A549 (cell line): ENCODE measurements at regions not wholly inside any gene's neighbourhood (a gene's known extent, or its start where the extent isn't known, plus 50 kb on each side); places are given as distances from the start of the nearest gene placed in this dataset.
A peak's percentile ranks its signal among the peaks of the same experiment; 100 is the strongest.

Source experiments
- ATAC-seq, 2 experiments: fragments of 200-7000 bp in 1 of 2; fragments of >200 bp in 1 of 2; cut with Nextera tagmentation in 1 of 2; cut with Tn5 transposase in 1 of 2; 3 replicates each; pipeline versions ENCODE4 v1.8.0 to v1.9.1; 2018 to 2020; ENCODE audit warnings: mild to moderate bottlenecking in 1 of 2, moderate library complexity in 1 of 2
- CTCF ChIA-PET: fragments of 300-600 bp; sonication (Branson Sonifier 250); formaldehyde crosslinking; extraction: SDS; loops from one replicate; lab custom pipeline; 2021; ENCODE audit warnings: antibody characterized with exemption, inconsistent platforms; lab: Yijun Ruan, JAX
- POLR2A ChIA-PET: fragments of 350-600 bp; formaldehyde crosslinking; extraction: SDS; loops from one replicate; lab custom pipeline; 2021; ENCODE audit warnings: antibody characterized with exemption, inconsistent platforms; lab: Yijun Ruan, JAX
- DNase-seq, 2 experiments: peaks; one replicate each; pipeline versions ENCODE4 v3.0.0 to v3.0.0-alpha.2; 2011 to 2016; ENCODE audit warnings: low read depth in 1 of 2, low spot score in 1 of 2
- FAIRE-seq: peaks from 2 replicates; lab custom pipeline; 2011; peaks lifted over from hg19 to GRCh38; lab: Jason Lieb, UNC
- H3K27ac ChIP-seq, 2 experiments: fragments of >200 bp; sonication (Bioruptor Twin); formaldehyde crosslinking; 3 replicates each; pipeline ENCODE4 v1.5.1; 2016 to 2017
- H3K4me1 ChIP-seq: fragments of >200 bp; sonication (Bioruptor Twin); formaldehyde crosslinking; 3 replicates; pipeline ENCODE4 v1.6.1; 2016
- H3K4me2 ChIP-seq: fragments of >200 bp; sonication (Bioruptor Twin); formaldehyde crosslinking; 3 replicates; pipeline ENCODE4 v1.6.1; 2016
- H3K4me3 ChIP-seq: fragments of >200 bp; sonication (Bioruptor Twin); formaldehyde crosslinking; 3 replicates; pipeline ENCODE4 v1.5.1; 2016
- H3K9me3 ChIP-seq: fragments of >200 bp; sonication (Bioruptor Twin); formaldehyde crosslinking; 3 replicates; pipeline ENCODE4 v1.6.1; 2016
- BHLHE40 ChIP-seq: IDR thresholded peaks from 2 replicates; pipeline ENCODE4 v1.6.1; 2012; ENCODE audit warnings: low read depth, low read length, inconsistent platforms
- CBX8 ChIP-seq: fragments of 200-600 bp; sonication (generic); IDR thresholded peaks from 2 replicates; pipeline ENCODE4 v1.6.1; 2016
- CHD2 ChIP-seq: fragments of 150-350 bp; IDR thresholded peaks from 2 replicates; pipeline ENCODE4 v1.6.1; 2014; ENCODE audit warnings: low read length; ENCODE audit not compliant: partially characterized antibody
- ESRRA ChIP-seq: fragments of 150-350 bp; IDR thresholded peaks from 2 replicates; pipeline ENCODE4 v1.6.1; 2014; ENCODE audit warnings: mild to moderate bottlenecking, low read length, borderline replicate concordance
- FOSL2 ChIP-seq, 2 experiments: fragments of 450-650 bp in 1 of 2; fragments of >200 bp in 1 of 2; sonication (Bioruptor Twin) in 1 of 2; formaldehyde crosslinking; IDR thresholded peaks; 2 replicates each; pipeline versions ENCODE4 v1.5.0 to v1.6.1; 2016 to 2020; ENCODE audit warnings: mild to moderate bottlenecking in 1 of 2, moderate library complexity in 1 of 2
- FOXS1 ChIP-seq: fragments of 250-450 bp; sonication (Bioruptor Pico); IDR thresholded peaks from 2 replicates; pipeline ENCODE4 v1.5.0; 2020; ENCODE audit warnings: mild to moderate bottlenecking, moderate library complexity
- GATA3 ChIP-seq: IDR thresholded peaks from 2 replicates; pipeline ENCODE4 v1.6.1; 2012; ENCODE audit warnings: borderline replicate concordance
- HDAC2 ChIP-seq: fragments of 200-600 bp; sonication (generic); IDR thresholded peaks from 2 replicates; pipeline ENCODE4 v1.6.1; 2016
- HOXB13 ChIP-seq: fragments of 250-450 bp; sonication (Bioruptor Pico); IDR thresholded peaks from 2 replicates; pipeline ENCODE4 v1.5.0; 2020; ENCODE audit warnings: low read depth, mild to moderate bottlenecking, moderate library complexity
- HOXB5 ChIP-seq: fragments of 250-450 bp; sonication (Bioruptor Pico); IDR thresholded peaks from 2 replicates; pipeline ENCODE4 v1.5.0; 2020; ENCODE audit warnings: mild to moderate bottlenecking, moderate library complexity
- KDM1A ChIP-seq: fragments of 200-600 bp; sonication (generic); IDR thresholded peaks from 2 replicates; pipeline ENCODE4 v1.6.1; 2016; ENCODE audit warnings: low read depth, mild to moderate bottlenecking
- KDM5A ChIP-seq: fragments of 200-600 bp; sonication (generic); IDR thresholded peaks from 2 replicates; pipeline ENCODE4 v1.6.1; 2016; ENCODE audit warnings: antibody characterized with exemption, mild to moderate bottlenecking
- PHF8 ChIP-seq: fragments of 200-600 bp; sonication (generic); IDR thresholded peaks from 2 replicates; pipeline ENCODE4 v1.6.1; 2016; ENCODE audit warnings: low read depth, mild to moderate bottlenecking, antibody characterized with exemption, moderate library complexity, borderline replicate concordance
- POLR2A ChIP-seq: IDR thresholded peaks from 2 replicates; pipeline ENCODE4 v1.6.1; 2012; ENCODE audit warnings: mild to moderate bottlenecking, low read length
- POLR2AphosphoS2 ChIP-seq: conservative IDR thresholded peaks from 2 replicates; pipeline ENCODE4 v1.6.1; 2012; ENCODE audit warnings: low read length, improper control_type of control experiment, inconsistent platforms
- RAD21 ChIP-seq, 2 experiments: fragments of >200 bp in 1 of 2; sonication (Bioruptor Twin) in 1 of 2; formaldehyde crosslinking in 1 of 2; IDR thresholded peaks in 1 of 2; conservative IDR thresholded peaks in 1 of 2; 2 replicates in 1 of 2; 3 replicates in 1 of 2; pipeline ENCODE4 v1.6.1; 2012 to 2018; ENCODE audit warnings: inconsistent platforms in 1 of 2
- RFX5 ChIP-seq: fragments of 450-650 bp; IDR thresholded peaks from 2 replicates; pipeline ENCODE4 v1.7.1; 2014; ENCODE audit warnings: antibody characterized with exemption, mild to moderate bottlenecking, moderate library complexity
- RNF2 ChIP-seq: fragments of 200-600 bp; sonication (generic); IDR thresholded peaks from 2 replicates; pipeline ENCODE4 v1.6.1; 2016; ENCODE audit warnings: low read depth, mild to moderate bottlenecking, antibody characterized with exemption, moderate library complexity, borderline replicate concordance
- SREBF2 ChIP-seq: fragments of 450-650 bp; IDR thresholded peaks from 2 replicates; pipeline ENCODE4 v1.6.1; 2014; ENCODE audit warnings: mild to moderate bottlenecking, moderate library complexity
- ZC3H11A ChIP-seq: fragments of 450-650 bp; IDR thresholded peaks from 2 replicates; pipeline ENCODE4 v1.6.1; 2014; ENCODE audit warnings: antibody characterized with exemption, mild to moderate bottlenecking
- ZNF302 ChIP-seq: fragments of 250-450 bp; sonication (Bioruptor Pico); IDR thresholded peaks from 2 replicates; pipeline ENCODE4 v1.9.0; 2021; ENCODE audit warnings: inconsistent platforms, mild to moderate bottlenecking, moderate library complexity
- ZSCAN20 ChIP-seq: fragments of 250-450 bp; sonication (Bioruptor Pico); IDR thresholded peaks from 2 replicates; pipeline ENCODE4 v1.8.0; 2022; ENCODE audit warnings: mild to moderate bottlenecking, moderate library complexity
- WGBS: methylation state at CpG from one replicate; pipeline ENCODE4 v1.1.6; 2017; ENCODE audit errors: missing lambda C conversion rate; 5-methylcytosine and 5-hydroxymethylcytosine counted together
- TF ChIP-seq, protein P1 (sequence below): fragments of 200-600 bp; sonication (generic); IDR thresholded peaks from 2 replicates; pipeline ENCODE4 v1.6.1; 2016; ENCODE audit warnings: antibody characterized with exemption, mild to moderate bottlenecking, moderate library complexity
- TF ChIP-seq, protein P2 (sequence below): IDR thresholded peaks from 2 replicates; pipeline ENCODE4 v1.6.1; 2012; ENCODE audit warnings: low read depth, borderline replicate concordance
- TF ChIP-seq, protein P3 (sequence below): fragments of >200 bp; sonication (Bioruptor Twin); formaldehyde crosslinking; IDR thresholded peaks from 2 replicates; pipeline ENCODE4 v1.6.1; 2016

DNA sequence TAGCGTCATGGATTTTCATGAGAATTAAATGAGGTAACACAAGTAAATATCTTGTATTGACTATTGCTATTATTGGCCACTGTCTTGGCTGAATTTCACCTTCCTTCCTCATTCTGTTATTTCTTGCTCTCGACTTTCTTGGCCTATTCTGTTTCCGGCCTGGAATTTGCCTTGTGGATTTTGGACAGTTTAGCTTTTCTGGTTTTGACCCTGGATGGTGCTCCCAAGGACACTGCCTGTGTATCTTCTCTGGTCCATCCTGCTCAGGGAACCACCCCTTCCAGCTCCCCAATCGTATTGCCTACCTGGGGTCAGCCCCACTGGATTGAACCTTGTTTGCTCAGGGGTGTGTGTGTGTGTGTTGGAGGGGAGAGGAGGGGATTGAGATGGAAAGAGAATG lies 376.2 kb upstream of the C2CD4B start:
- WGBS: 67% methylated on average over 4 of the region's 4 CpGs
- no peak for ATAC-seq
- no peak overlapping the region for H3K4me2 ChIP-seq
- POLR2A ChIA-PET: no interaction called here
- TF ChIP-seq ESRRA (no peak), HOXB13 (CRISPR knock-in tag) (no peak), ZSCAN20 (CRISPR knock-in tag) (no peak), BHLHE40 (no peak), FOXS1 (CRISPR knock-in tag) (no peak), ZNF302 (CRISPR knock-in tag) (no peak), GATA3 (no peak), HOXB5 (CRISPR knock-in tag) (no peak), POLR2A (no peak), SREBF2 (no peak), RFX5 (no peak), KDM5A (no peak), RNF2 (no peak), FOSL2 (IDR thresholded peaks at IDR 0.05) (no peak), FOSL2 (CRISPR knock-in tag; IDR thresholded peaks at IDR 0.05) (no peak)
- TF ChIP-seq, protein P1, sequence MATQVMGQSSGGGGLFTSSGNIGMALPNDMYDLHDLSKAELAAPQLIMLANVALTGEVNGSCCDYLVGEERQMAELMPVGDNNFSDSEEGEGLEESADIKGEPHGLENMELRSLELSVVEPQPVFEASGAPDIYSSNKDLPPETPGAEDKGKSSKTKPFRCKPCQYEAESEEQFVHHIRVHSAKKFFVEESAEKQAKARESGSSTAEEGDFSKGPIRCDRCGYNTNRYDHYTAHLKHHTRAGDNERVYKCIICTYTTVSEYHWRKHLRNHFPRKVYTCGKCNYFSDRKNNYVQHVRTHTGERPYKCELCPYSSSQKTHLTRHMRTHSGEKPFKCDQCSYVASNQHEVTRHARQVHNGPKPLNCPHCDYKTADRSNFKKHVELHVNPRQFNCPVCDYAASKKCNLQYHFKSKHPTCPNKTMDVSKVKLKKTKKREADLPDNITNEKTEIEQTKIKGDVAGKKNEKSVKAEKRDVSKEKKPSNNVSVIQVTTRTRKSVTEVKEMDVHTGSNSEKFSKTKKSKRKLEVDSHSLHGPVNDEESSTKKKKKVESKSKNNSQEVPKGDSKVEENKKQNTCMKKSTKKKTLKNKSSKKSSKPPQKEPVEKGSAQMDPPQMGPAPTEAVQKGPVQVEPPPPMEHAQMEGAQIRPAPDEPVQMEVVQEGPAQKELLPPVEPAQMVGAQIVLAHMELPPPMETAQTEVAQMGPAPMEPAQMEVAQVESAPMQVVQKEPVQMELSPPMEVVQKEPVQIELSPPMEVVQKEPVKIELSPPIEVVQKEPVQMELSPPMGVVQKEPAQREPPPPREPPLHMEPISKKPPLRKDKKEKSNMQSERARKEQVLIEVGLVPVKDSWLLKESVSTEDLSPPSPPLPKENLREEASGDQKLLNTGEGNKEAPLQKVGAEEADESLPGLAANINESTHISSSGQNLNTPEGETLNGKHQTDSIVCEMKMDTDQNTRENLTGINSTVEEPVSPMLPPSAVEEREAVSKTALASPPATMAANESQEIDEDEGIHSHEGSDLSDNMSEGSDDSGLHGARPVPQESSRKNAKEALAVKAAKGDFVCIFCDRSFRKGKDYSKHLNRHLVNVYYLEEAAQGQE: no peak
- TF ChIP-seq, protein P2, sequence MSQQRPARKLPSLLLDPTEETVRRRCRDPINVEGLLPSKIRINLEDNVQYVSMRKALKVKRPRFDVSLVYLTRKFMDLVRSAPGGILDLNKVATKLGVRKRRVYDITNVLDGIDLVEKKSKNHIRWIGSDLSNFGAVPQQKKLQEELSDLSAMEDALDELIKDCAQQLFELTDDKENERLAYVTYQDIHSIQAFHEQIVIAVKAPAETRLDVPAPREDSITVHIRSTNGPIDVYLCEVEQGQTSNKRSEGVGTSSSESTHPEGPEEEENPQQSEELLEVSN: no peak
- H3K4me1 ChIP-seq: no peaks in the 10 kb centered on the region
- no peaks in the 10 kb centered on the region for H3K9me3 ChIP-seq
- H3K4me3 ChIP-seq: no peak overlapping the region
- CTCF ChIA-PET: interaction anchor here (0.8 to 1.3 kb wide), 2 partner anchors 9 to 19 kb away, joined by 3 read pairs; no protein-coding TSS in a partner anchor
- FAIRE-seq: peak; percentile 7
- no peak overlapping the region for H3K27ac ChIP-seq
- DNase-seq: no peak

DNA sequence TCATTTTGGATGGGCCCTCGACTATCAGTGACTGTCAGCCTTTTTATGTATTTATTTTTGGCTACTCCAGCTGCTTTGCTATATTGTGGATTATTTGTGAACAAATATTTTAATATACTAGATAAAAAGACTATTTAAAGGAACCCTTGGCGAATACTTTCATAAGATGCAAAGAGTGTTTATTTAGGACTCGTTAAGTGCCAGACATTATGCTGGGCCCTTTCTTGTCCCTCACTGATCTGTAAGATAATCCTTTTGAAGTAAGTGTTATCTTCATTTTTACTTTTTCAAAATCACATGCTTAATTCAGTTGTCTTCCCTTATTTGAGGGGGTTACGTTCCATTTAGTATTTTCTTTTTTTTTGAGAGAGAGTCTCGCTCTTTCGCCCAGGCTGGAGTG lies 376.8 kb upstream of the C2CD4B start:
- ATAC-seq (no peak), FAIRE-seq (no peak), DNase-seq (no peak)
- Histone ChIP-seq H3K4me1 (no peaks in the 10 kb centered on the region), H3K27ac (no peak overlapping the region), H3K9me3 (no peaks in the 10 kb centered on the region), H3K4me2 (no peak overlapping the region), H3K4me3 (no peak overlapping the region)
- WGBS: 85% methylated on average over 6 of the region's 6 CpGs
- CTCF ChIA-PET: interaction anchor here (1.3 kb wide), 1 partner anchor 20 kb away, joined by 3 read pairs; no protein-coding TSS in a partner anchor
- POLR2A ChIA-PET: no interaction called here
- TF ChIP-seq HDAC2 (no peak), CHD2 (no peak), PHF8 (no peak), CBX8 (no peak), RAD21 (conservative IDR thresholded peaks at IDR 0.05 in 1 of 2, IDR thresholded peaks at IDR 0.05 in 1 of 2) (no peak), POLR2AphosphoS2 (no peak), KDM1A (no peak), ZNF302 (CRISPR knock-in tag) (no peak), ZC3H11A (no peak)
- TF ChIP-seq, protein P3, sequence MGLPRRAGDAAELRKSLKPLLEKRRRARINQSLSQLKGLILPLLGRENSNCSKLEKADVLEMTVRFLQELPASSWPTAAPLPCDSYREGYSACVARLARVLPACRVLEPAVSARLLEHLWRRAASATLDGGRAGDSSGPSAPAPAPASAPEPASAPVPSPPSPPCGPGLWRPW: no peak
